ENCODE measurements at regions not wholly inside any gene's neighbourhood (a gene's known extent, or its start where the extent isn't known, plus 50 kb on each side); places are given as distances from the start of the nearest gene placed in this dataset.

DNA sequence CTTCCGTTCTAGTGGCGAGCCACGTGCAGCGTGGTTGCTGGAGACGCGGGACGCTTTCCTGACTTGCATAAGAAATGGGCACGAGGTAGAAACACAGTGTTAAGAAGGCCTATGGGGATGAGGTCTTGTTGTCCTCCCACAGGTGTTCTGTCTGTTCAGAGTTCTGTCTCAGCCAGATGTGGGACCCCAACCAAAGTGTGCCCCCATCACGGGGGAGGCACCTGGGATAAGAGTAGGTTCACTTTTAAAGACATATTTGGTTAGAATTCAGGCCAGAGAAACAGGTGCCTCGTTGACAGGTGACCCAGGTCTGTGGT is 56.0 kb upstream of the PITRM1 start:
- Histone ChIP-seq H3K9me3 (ENCODE audit: severe bottlenecking) (no peaks in the 10 kb centered on the region), H3K36me3 (no peaks in the 10 kb centered on the region), H3K27ac (no peak overlapping the region), H3K4me3 (ENCODE audit: low read depth, low read length) (no peak overlapping the region), H3K27me3 (ENCODE audit: insufficient read depth, low read depth, severe bottlenecking) (no peaks in the 10 kb centered on the region)
- TF ChIP-seq, protein P1, sequence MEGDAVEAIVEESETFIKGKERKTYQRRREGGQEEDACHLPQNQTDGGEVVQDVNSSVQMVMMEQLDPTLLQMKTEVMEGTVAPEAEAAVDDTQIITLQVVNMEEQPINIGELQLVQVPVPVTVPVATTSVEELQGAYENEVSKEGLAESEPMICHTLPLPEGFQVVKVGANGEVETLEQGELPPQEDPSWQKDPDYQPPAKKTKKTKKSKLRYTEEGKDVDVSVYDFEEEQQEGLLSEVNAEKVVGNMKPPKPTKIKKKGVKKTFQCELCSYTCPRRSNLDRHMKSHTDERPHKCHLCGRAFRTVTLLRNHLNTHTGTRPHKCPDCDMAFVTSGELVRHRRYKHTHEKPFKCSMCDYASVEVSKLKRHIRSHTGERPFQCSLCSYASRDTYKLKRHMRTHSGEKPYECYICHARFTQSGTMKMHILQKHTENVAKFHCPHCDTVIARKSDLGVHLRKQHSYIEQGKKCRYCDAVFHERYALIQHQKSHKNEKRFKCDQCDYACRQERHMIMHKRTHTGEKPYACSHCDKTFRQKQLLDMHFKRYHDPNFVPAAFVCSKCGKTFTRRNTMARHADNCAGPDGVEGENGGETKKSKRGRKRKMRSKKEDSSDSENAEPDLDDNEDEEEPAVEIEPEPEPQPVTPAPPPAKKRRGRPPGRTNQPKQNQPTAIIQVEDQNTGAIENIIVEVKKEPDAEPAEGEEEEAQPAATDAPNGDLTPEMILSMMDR (IDR thresholded peaks at IDR 0.05; ENCODE audit: low read depth, low read length), result no peak
- DNase-seq, result no peak

DNA sequence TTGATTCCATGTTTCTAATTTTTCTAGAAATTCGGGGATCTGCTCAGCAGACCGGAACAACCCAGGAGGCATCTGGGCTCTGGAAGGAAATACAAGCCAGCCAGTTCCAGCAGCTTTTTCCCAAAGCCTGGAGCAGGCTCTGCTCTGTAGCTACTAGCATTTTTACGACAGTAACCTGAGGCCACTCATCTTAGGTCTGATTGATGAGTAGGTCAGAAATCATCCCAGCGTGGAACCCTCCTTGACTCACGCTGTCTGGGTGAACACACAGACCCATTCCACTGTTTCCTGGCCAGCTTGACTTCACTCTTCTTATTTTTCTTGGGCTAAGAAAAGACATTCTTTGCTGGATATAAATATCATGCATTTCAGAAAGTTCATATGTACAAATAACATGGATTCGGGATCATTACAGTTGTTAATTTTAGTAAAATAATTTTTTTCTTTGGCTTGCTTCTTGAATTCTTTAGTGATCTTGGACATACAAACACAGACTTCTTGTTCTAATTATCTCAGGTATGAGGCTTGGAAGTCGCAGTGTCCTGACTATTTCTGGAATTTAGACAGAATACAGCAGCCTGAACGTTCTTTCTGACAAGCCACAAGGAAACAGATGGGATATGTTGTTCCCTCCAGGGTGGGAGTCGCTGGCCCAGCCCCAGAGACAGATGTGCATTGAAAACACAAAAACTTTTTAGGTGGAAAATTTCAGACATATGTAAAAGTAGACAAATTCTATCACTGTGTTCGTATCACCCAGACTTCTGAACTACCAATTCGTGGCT is 54.6 kb upstream of the PITRM1 start:
- Histone ChIP-seq H3K4me3 (ENCODE audit: low read depth, low read length) (no peak overlapping the region), H3K27ac (no peak overlapping the region)

DNA sequence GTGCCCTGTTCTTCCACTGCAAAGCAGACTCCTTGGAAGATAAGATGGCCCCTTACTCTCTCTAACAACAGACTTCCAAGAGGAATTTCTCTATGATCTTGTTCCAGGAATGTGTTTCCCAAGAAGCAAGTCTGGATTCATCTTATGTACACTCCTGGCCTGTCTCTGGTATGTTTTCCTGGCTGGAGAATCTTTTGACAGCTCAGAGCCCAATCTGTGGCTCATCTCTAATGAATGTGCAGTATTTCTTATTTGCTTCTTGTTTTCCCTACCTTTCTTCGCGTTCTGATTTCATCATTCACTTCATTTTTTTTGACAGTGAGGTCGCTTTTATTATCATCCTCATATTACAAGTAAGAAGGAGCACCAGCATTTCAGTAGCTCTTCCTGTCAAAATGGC is 53.0 kb upstream of the PITRM1 start:
- H3K4me3 ChIP-seq (ENCODE audit: low read depth, low read length), result no peak overlapping the region
- H3K27ac ChIP-seq, result no peak overlapping the region
- no peaks in the 10 kb centered on the region for H3K27me3 ChIP-seq (ENCODE audit: insufficient read depth, low read depth, severe bottlenecking)
- H3K36me3 ChIP-seq, result no peaks in the 10 kb centered on the region
- H3K9me3 ChIP-seq (ENCODE audit: severe bottlenecking), result no peaks in the 10 kb centered on the region
- no peak for DNase-seq
- TF ChIP-seq, protein P1 (IDR thresholded peaks at IDR 0.05; ENCODE audit: low read depth, low read length), result no peak

More for the DNA sequence above, 54.6 kb upstream of the PITRM1 start:
- TF ChIP-seq, protein P1 (IDR thresholded peaks at IDR 0.05; ENCODE audit: low read depth, low read length), result no peak
- DNase-seq, result no peak
- Histone ChIP-seq H3K36me3 (no peaks in the 10 kb centered on the region), H3K27me3 (ENCODE audit: insufficient read depth, low read depth, severe bottlenecking) (no peaks in the 10 kb centered on the region), H3K9me3 (ENCODE audit: severe bottlenecking) (no peaks in the 10 kb centered on the region)

DNA sequence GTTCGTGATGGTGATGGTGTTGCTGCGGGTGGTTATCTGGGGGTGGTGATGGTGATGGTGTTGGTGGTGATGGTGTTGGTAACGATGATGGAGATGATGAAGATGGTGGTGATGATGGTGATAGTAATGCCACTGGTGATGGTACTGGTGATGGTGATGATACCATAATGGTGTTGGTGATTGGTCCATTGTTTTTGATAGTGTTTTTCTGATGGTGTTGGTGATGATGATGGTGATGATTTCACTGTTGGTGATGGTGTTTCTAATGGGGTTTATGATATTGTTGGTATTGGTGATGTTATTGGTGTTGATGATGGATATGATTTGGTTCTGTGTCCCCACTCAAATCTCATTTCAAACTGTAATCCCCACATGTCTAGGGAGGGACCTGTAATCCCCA is 51.7 kb upstream of the PITRM1 start:
- TF ChIP-seq, protein P1 (IDR thresholded peaks at IDR 0.05; ENCODE audit: low read depth, low read length), result no peak
- Histone ChIP-seq H3K36me3 (no peaks in the 10 kb centered on the region), H3K27ac (no peak overlapping the region), H3K9me3 (ENCODE audit: severe bottlenecking) (no peaks in the 10 kb centered on the region), H3K27me3 (ENCODE audit: insufficient read depth, low read depth, severe bottlenecking) (no peaks in the 10 kb centered on the region), H3K4me3 (ENCODE audit: low read depth, low read length) (no peak overlapping the region)
- DNase-seq, result no peak

DNA sequence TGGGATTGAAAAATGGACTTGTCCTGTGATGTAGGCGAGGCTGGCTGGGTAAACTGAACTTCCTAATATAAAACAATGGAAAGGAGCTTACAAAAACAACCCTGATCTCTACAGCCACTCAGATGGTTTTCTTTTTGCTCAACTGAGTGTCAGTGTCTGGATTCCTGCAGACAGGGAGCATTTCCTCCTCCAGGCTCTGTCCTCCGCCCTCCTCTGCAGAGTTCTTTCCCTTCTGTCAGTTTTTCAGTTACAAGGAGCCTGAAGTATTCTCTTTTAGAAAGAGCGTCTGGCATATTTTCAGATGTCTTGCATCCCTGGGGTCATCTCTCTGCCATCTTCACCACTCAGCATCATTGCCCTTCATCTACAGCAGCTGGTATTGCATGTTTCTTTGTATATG is 50.0 kb upstream of the PITRM1 start:
- Histone ChIP-seq H3K4me3 (ENCODE audit: low read depth, low read length) (no peak overlapping the region), H3K27ac (no peak overlapping the region), H3K27me3 (ENCODE audit: insufficient read depth, low read depth, severe bottlenecking) (no peaks in the 10 kb centered on the region), H3K36me3 (no peaks in the 10 kb centered on the region), H3K9me3 (ENCODE audit: severe bottlenecking) (no peaks in the 10 kb centered on the region)
- DNase-seq, result no peak
- TF ChIP-seq, protein P1 (IDR thresholded peaks at IDR 0.05; ENCODE audit: low read depth, low read length), result no peak

Measured in WERI-Rb-1 (cell line).